ENCODE measurements at regions not wholly inside any gene's neighbourhood (a gene's known extent, or its start where the extent isn't known, plus 50 kb on each side); places are given as distances from the start of the nearest gene placed in this dataset.

DNA sequence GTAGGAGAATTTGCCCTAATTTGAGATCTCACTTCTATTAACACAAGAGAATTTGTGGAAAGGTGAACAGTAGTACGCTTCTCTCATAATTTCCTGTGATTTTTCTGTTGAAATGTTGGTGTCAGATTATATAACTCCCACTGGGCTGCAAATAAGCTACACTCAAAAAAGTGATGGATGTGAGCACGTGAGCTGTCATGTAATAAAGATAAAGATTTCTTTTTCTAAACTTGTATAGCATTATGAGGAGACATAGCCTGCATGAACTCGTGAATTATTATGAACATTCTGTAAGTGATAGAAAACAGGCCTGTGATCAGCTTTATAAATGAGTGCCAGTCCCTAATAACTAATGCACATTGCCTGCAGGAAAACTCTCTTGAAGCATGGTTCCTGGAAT lies 356.6 kb upstream of the ACTRT1 start:
- TF ChIP-seq, protein P1, sequence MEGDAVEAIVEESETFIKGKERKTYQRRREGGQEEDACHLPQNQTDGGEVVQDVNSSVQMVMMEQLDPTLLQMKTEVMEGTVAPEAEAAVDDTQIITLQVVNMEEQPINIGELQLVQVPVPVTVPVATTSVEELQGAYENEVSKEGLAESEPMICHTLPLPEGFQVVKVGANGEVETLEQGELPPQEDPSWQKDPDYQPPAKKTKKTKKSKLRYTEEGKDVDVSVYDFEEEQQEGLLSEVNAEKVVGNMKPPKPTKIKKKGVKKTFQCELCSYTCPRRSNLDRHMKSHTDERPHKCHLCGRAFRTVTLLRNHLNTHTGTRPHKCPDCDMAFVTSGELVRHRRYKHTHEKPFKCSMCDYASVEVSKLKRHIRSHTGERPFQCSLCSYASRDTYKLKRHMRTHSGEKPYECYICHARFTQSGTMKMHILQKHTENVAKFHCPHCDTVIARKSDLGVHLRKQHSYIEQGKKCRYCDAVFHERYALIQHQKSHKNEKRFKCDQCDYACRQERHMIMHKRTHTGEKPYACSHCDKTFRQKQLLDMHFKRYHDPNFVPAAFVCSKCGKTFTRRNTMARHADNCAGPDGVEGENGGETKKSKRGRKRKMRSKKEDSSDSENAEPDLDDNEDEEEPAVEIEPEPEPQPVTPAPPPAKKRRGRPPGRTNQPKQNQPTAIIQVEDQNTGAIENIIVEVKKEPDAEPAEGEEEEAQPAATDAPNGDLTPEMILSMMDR (IDR thresholded peaks at IDR 0.05 in 4 of 5, conservative IDR thresholded peaks at IDR 0.05 in 1 of 5), result no peak
- TF ChIP-seq POLR2A (IDR thresholded peaks at IDR 0.05), result no peak
